Lower lobe of right lung (tissue), 2 donors: ENCODE measurements at regions not wholly inside any gene's neighbourhood (a gene's known extent, or its start where the extent isn't known, plus 50 kb on each side); places are given as distances from the start of the nearest gene placed in this dataset.
A peak's percentile ranks its signal among the peaks of the same experiment; 100 is the strongest.

Source experiments
- ATAC-seq, 2 donors: fragments of 200-7000 bp; cut with Tn5 transposase; one replicate each; pipeline ENCODE4 v1.9.1; 2020 to 2022; ENCODE audit warnings: mild to moderate bottlenecking in 2 of 2, moderate library complexity in 2 of 2
- DNase-seq: peaks from one replicate; pipeline ENCODE4 v3.0.0-alpha.2; 2020
- H3K27ac ChIP-seq: fragments of 200-600 bp; one replicate; pipeline ENCODE4 v1.8.0; 2022
- H3K27me3 ChIP-seq: fragments of 200-600 bp; one replicate; pipeline ENCODE4 v1.8.0; 2022; ENCODE audit warnings: low read depth
- H3K36me3 ChIP-seq: fragments of 200-600 bp; one replicate; pipeline ENCODE4 v1.8.0; 2022; ENCODE audit warnings: mild to moderate bottlenecking
- H3K4me1 ChIP-seq: fragments of 200-600 bp; one replicate; pipeline ENCODE4 v1.8.0; 2022
- H3K4me3 ChIP-seq: fragments of 200-600 bp; one replicate; pipeline ENCODE4 v1.8.0; 2022; ENCODE audit warnings: mild to moderate bottlenecking
- H3K9me3 ChIP-seq: fragments of 200-600 bp; one replicate; pipeline ENCODE4 v1.8.0; 2022
- CTCF ChIP-seq: fragments of 200-600 bp; IDR thresholded peaks from one replicate; pipeline ENCODE4 v1.8.0; 2022; ENCODE audit warnings: antibody characterized with exemption, mild to moderate bottlenecking
- intact Hi-C: fragments of 100-400 bp; cut with DNase I; formaldehyde crosslinking; loops from one replicate; pipeline ENCODE4 v1.11.0; 2022
- donor health status: DM: no; HTN: yes; CAD: no; lungs with severe emphysema.

- no peaks in the 10 kb centered on the region for H3K9me3 ChIP-seq
- ATAC-seq: peak in 1 of 2 donors; percentile 23
- intact Hi-C loops: no loop called here
Observed at GRCh38 chr11:29755474-29755873, 261.4 kb downstream of the KCNA4 start.

GRCh38 chr11:29751618-29752017 lies 265.2 kb downstream of the KCNA4 start:
- Histone ChIP-seq H3K4me1 (no peaks in the 10 kb centered on the region), H3K4me3 (no peak overlapping the region), H3K9me3 (no peaks in the 10 kb centered on the region), H3K36me3 (no peaks in the 10 kb centered on the region), H3K27me3 (no peaks in the 10 kb centered on the region), H3K27ac (no peak overlapping the region)
- ATAC-seq: no peak
- no peak for TF ChIP-seq CTCF
- intact Hi-C loops: no loop called here
- DNase-seq: no peak

More at GRCh38 chr11:29755474-29755873, 261.4 kb downstream of the KCNA4 start:
- Histone ChIP-seq H3K27ac (no peak overlapping the region), H3K4me3 (no peak overlapping the region), H3K36me3 (no peaks in the 10 kb centered on the region), H3K4me1 (no peaks in the 10 kb centered on the region), H3K27me3 (no peaks in the 10 kb centered on the region)
- DNase-seq: no peak
- no peak for TF ChIP-seq CTCF

GRCh38 chr11:29750392-29750791 lies 266.4 kb downstream of the KCNA4 start:
- H3K27me3 ChIP-seq: no peaks in the 10 kb centered on the region
- ATAC-seq (no peak), DNase-seq (no peak)
- H3K9me3 ChIP-seq: no peaks in the 10 kb centered on the region
- no peaks in the 10 kb centered on the region for H3K36me3 ChIP-seq
- intact Hi-C loops: no loop called here
- no peak overlapping the region for H3K27ac ChIP-seq
- no peaks in the 10 kb centered on the region for H3K4me1 ChIP-seq
- TF ChIP-seq CTCF: no peak
- H3K4me3 ChIP-seq: no peak overlapping the region

- H3K4me1 ChIP-seq: no peaks in the 10 kb centered on the region
- no peak for TF ChIP-seq CTCF
- H3K27ac ChIP-seq: no peak overlapping the region
- intact Hi-C loops: no loop called here
- no peak for DNase-seq
- H3K27me3 ChIP-seq: no peaks in the 10 kb centered on the region
- no peaks in the 10 kb centered on the region for H3K9me3 ChIP-seq
- H3K4me3 ChIP-seq: no peak overlapping the region
- no peak for ATAC-seq
- no peaks in the 10 kb centered on the region for H3K36me3 ChIP-seq
Observed at GRCh38 chr11:29734287-29734686, 282.5 kb downstream of the KCNA4 start.

- intact Hi-C loops: no loop called here
- H3K36me3 ChIP-seq: no peaks in the 10 kb centered on the region
- no peaks in the 10 kb centered on the region for H3K4me1 ChIP-seq
- H3K27ac ChIP-seq: no peak overlapping the region
- ATAC-seq: no peak
- no peaks in the 10 kb centered on the region for H3K27me3 ChIP-seq
- no peak for TF ChIP-seq CTCF
- no peaks in the 10 kb centered on the region for H3K9me3 ChIP-seq
- H3K4me3 ChIP-seq: no peak overlapping the region
- no peak for DNase-seq
Observed at GRCh38 chr11:29713831-29714320, 303.0 kb downstream of the KCNA4 start.

GRCh38 chr11:29712616-29713015 lies 304.2 kb downstream of the KCNA4 start:
- H3K27me3 ChIP-seq: no peaks in the 10 kb centered on the region
- no peak overlapping the region for H3K27ac ChIP-seq
- H3K4me3 ChIP-seq: no peak overlapping the region
- TF ChIP-seq CTCF: no peak
- intact Hi-C loops: no loop called here
- no peaks in the 10 kb centered on the region for H3K36me3 ChIP-seq
- no peaks in the 10 kb centered on the region for H3K9me3 ChIP-seq
- ATAC-seq (peak in 1 of 2 donors; percentile 13), DNase-seq (no peak)
- H3K4me1 ChIP-seq: no peaks in the 10 kb centered on the region
